ENCODE measurements at regions not wholly inside any gene's neighbourhood (a gene's known extent, or its start where the extent isn't known, plus 50 kb on each side); places are given as distances from the start of the nearest gene placed in this dataset.

- TF ChIP-seq CTCF (IDR thresholded peaks at IDR 0.05) (no peak), POLR2A (IDR thresholded peaks at IDR 0.05) (no peak)
Observed at GRCh38 chr12:98259693-98260092, 255.7 kb upstream of the TMPO start.

Data from tibial nerve (tissue), 3 donors.